HEK293 (cell line): ENCODE measurements at regions not wholly inside any gene's neighbourhood (a gene's known extent, or its start where the extent isn't known, plus 50 kb on each side); places are given as distances from the start of the nearest gene placed in this dataset.

Experiments
- CTCF ChIA-PET: fragments of 350-600 bp; formaldehyde crosslinking; extraction: SDS; loops from one replicate; lab custom pipeline; 2021; ENCODE audit warnings: antibody characterized with exemption; lab: Yijun Ruan, JAX
- POLR2A ChIA-PET: fragments of 300-600 bp; formaldehyde crosslinking; extraction: SDS; loops from one replicate; lab custom pipeline; 2020; ENCODE audit warnings: antibody characterized with exemption, inconsistent platforms; lab: Yijun Ruan, JAX
- H3K27ac ChIP-seq: fragments of 200-500 bp; sonication (Bioruptor generic); 2 replicates; pipeline ENCODE4 v1.5.1; 2014; ENCODE audit warnings: low read depth, low read length, control low read depth, inconsistent platforms; ENCODE audit errors: extremely low read depth
- H3K36me3 ChIP-seq, 2 experiments: fragments of 200-500 bp in 1 of 2; sonication (Bioruptor generic) in 1 of 2; 1 replicate in 1 of 2; 2 replicates in 1 of 2; pipeline ENCODE4 v1.5.1; 2014 to 2017; ENCODE audit warnings: inconsistent platforms in 2 of 2, low read length in 2 of 2; ENCODE audit not compliant: control insufficient read depth in 2 of 2, insufficient read depth in 1 of 2
- H3K4me1 ChIP-seq: fragments of 200-500 bp; sonication (Bioruptor generic); 2 replicates; pipeline ENCODE4 v1.5.1; 2014; ENCODE audit warnings: mild to moderate bottlenecking, low read length, inconsistent platforms; ENCODE audit not compliant: control insufficient read depth, insufficient read depth
- H3K4me3 ChIP-seq: 2 replicates; pipeline ENCODE4 v1.5.1; 2011; ENCODE audit warnings: low read depth, mild to moderate bottlenecking, control low read depth, low read length, moderate library complexity
- H3K9me3 ChIP-seq: fragments of 200-500 bp; sonication (Bioruptor generic); 2 replicates; pipeline ENCODE4 v1.5.1; 2014; ENCODE audit warnings: low read depth, low read length, inconsistent platforms; ENCODE audit not compliant: control insufficient read depth, insufficient read depth
- BCL11B ChIP-seq: fragments of 450-650 bp; formaldehyde crosslinking; IDR thresholded peaks from 2 replicates; pipeline ENCODE4 v1.5.1; 2016; ENCODE audit warnings: low read depth, missing biosample characterization, missing genetic modification characterization
- EGR2 ChIP-seq: fragments of 450-650 bp; formaldehyde crosslinking; IDR thresholded peaks from 2 replicates; pipeline ENCODE4 v1.5.1; 2016; ENCODE audit warnings: low read depth, missing biosample characterization, missing genetic modification characterization
- GLI4 ChIP-seq: fragments of 450-650 bp; formaldehyde crosslinking; IDR thresholded peaks from 2 replicates; pipeline ENCODE4 v1.5.1; 2016; ENCODE audit warnings: missing biosample characterization, missing genetic modification characterization
- GLIS1 ChIP-seq: fragments of 450-650 bp; formaldehyde crosslinking; IDR thresholded peaks from 2 replicates; pipeline ENCODE4 v1.5.1; 2016; ENCODE audit warnings: missing biosample characterization, missing genetic modification characterization
- KLF1 ChIP-seq: fragments of 450-650 bp; formaldehyde crosslinking; IDR thresholded peaks from 2 replicates; pipeline ENCODE4 v1.5.1; 2016; ENCODE audit warnings: missing biosample characterization, missing genetic modification characterization
- KLF16 ChIP-seq: fragments of 450-650 bp; formaldehyde crosslinking; IDR thresholded peaks from 2 replicates; pipeline ENCODE4 v1.5.1; 2017; ENCODE audit warnings: missing biosample characterization, missing genetic modification characterization
- MYNN ChIP-seq: fragments of 450-650 bp; formaldehyde crosslinking; IDR thresholded peaks from 2 replicates; pipeline ENCODE4 v1.5.1; 2016; ENCODE audit warnings: missing biosample characterization, missing genetic modification characterization, borderline replicate concordance
- OVOL3 ChIP-seq: fragments of 450-650 bp; formaldehyde crosslinking; IDR thresholded peaks from 2 replicates; pipeline ENCODE4 v1.5.1; 2016; ENCODE audit warnings: missing biosample characterization, missing genetic modification characterization
- REPIN1 ChIP-seq: fragments of 450-650 bp; formaldehyde crosslinking; IDR thresholded peaks from 2 replicates; pipeline ENCODE4 v1.5.1; 2017; ENCODE audit warnings: missing biosample characterization, missing genetic modification characterization, low read depth
- ZBTB21 ChIP-seq: fragments of 450-650 bp; formaldehyde crosslinking; IDR thresholded peaks from 2 replicates; pipeline ENCODE4 v1.5.1; 2017; ENCODE audit warnings: missing biosample characterization, missing genetic modification characterization
- ZBTB44 ChIP-seq: fragments of 450-650 bp; IDR thresholded peaks from 2 replicates; pipeline ENCODE4 v1.5.1; 2018; ENCODE audit warnings: missing biosample characterization, mild to moderate bottlenecking, missing genetic modification characterization
- ZNF112 ChIP-seq: fragments of 450-650 bp; formaldehyde crosslinking; IDR thresholded peaks from 2 replicates; pipeline ENCODE4 v1.5.0; 2017; ENCODE audit warnings: missing biosample characterization, missing genetic modification characterization
- ZNF132 ChIP-seq: fragments of 450-650 bp; formaldehyde crosslinking; IDR thresholded peaks from 2 replicates; pipeline ENCODE4 v1.5.1; 2017; ENCODE audit warnings: missing biosample characterization, missing genetic modification characterization, borderline replicate concordance
- ZNF146 ChIP-seq: fragments of 450-650 bp; formaldehyde crosslinking; IDR thresholded peaks from 2 replicates; pipeline ENCODE4 v1.5.1; 2016; ENCODE audit warnings: missing biosample characterization, missing genetic modification characterization
- ZNF157 ChIP-seq: fragments of 450-650 bp; formaldehyde crosslinking; IDR thresholded peaks from 2 replicates; pipeline ENCODE4 v1.5.1; 2016; ENCODE audit warnings: missing biosample characterization, missing genetic modification characterization
- ZNF239 ChIP-seq: fragments of 450-650 bp; formaldehyde crosslinking; IDR thresholded peaks from 2 replicates; pipeline ENCODE4 v1.5.1; 2016; ENCODE audit warnings: missing biosample characterization, missing genetic modification characterization
- ZNF350 ChIP-seq: fragments of 450-650 bp; formaldehyde crosslinking; IDR thresholded peaks from 2 replicates; pipeline ENCODE4 v1.5.0; 2017; ENCODE audit warnings: missing biosample characterization, mild to moderate bottlenecking, missing genetic modification characterization
- ZNF426 ChIP-seq: fragments of 450-650 bp; formaldehyde crosslinking; IDR thresholded peaks from 2 replicates; pipeline ENCODE4 v1.5.1; 2017; ENCODE audit warnings: missing biosample characterization, missing genetic modification characterization, mild to moderate bottlenecking, inconsistent platforms, moderate library complexity
- ZNF76 ChIP-seq: fragments of 450-650 bp; formaldehyde crosslinking; IDR thresholded peaks from 2 replicates; pipeline ENCODE4; 2016; ENCODE audit warnings: low read depth, missing biosample characterization, missing genetic modification characterization, borderline replicate concordance
- ZNF785 ChIP-seq: fragments of 450-650 bp; formaldehyde crosslinking; IDR thresholded peaks from 2 replicates; pipeline ENCODE4 v1.5.1; 2016; ENCODE audit warnings: missing biosample characterization, missing genetic modification characterization
- ZSCAN4 ChIP-seq: fragments of 450-650 bp; formaldehyde crosslinking; IDR thresholded peaks from 2 replicates; pipeline ENCODE4 v1.5.1; 2017; ENCODE audit warnings: missing biosample characterization, missing genetic modification characterization
- ZXDB ChIP-seq: fragments of 450-650 bp; formaldehyde crosslinking; IDR thresholded peaks from 2 replicates; pipeline ENCODE4 v1.5.1; 2016; ENCODE audit warnings: missing biosample characterization, missing genetic modification characterization
- TF ChIP-seq, protein P1 (sequence below): fragments of 450-650 bp; formaldehyde crosslinking; IDR thresholded peaks from 2 replicates; pipeline ENCODE4 v1.5.1; 2016; ENCODE audit warnings: missing biosample characterization, missing genetic modification characterization
- TF ChIP-seq, protein P2 (sequence below): sonication (generic); formaldehyde crosslinking; IDR thresholded peaks from 2 replicates; pipeline ENCODE4 v1.8.1; 2022; ENCODE audit warnings: mild to moderate bottlenecking, moderate library complexity, missing genetic modification reagents
- TF ChIP-seq, protein P3 (sequence below): fragments of 450-650 bp; formaldehyde crosslinking; IDR thresholded peaks from 2 replicates; pipeline ENCODE4 v1.5.1; 2016; ENCODE audit warnings: missing biosample characterization, missing genetic modification characterization

GRCh38 chr6:9085709-9086070 lies 650.3 kb upstream of the SLC35B3 start (continued):
- TF ChIP-seq ZBTB44 (tag by site-specific recombination) (no peak), ZNF426 (no peak), EGR2 (tag by site-specific recombination) (no peak), REPIN1 (no peak), ZNF350 (tag by site-specific recombination) (no peak), ZBTB21 (tag by site-specific recombination) (no peak)
- TF ChIP-seq, protein P1, sequence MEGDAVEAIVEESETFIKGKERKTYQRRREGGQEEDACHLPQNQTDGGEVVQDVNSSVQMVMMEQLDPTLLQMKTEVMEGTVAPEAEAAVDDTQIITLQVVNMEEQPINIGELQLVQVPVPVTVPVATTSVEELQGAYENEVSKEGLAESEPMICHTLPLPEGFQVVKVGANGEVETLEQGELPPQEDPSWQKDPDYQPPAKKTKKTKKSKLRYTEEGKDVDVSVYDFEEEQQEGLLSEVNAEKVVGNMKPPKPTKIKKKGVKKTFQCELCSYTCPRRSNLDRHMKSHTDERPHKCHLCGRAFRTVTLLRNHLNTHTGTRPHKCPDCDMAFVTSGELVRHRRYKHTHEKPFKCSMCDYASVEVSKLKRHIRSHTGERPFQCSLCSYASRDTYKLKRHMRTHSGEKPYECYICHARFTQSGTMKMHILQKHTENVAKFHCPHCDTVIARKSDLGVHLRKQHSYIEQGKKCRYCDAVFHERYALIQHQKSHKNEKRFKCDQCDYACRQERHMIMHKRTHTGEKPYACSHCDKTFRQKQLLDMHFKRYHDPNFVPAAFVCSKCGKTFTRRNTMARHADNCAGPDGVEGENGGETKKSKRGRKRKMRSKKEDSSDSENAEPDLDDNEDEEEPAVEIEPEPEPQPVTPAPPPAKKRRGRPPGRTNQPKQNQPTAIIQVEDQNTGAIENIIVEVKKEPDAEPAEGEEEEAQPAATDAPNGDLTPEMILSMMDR (tag by site-specific recombination) = no peak
- TF ChIP-seq, protein P2, sequence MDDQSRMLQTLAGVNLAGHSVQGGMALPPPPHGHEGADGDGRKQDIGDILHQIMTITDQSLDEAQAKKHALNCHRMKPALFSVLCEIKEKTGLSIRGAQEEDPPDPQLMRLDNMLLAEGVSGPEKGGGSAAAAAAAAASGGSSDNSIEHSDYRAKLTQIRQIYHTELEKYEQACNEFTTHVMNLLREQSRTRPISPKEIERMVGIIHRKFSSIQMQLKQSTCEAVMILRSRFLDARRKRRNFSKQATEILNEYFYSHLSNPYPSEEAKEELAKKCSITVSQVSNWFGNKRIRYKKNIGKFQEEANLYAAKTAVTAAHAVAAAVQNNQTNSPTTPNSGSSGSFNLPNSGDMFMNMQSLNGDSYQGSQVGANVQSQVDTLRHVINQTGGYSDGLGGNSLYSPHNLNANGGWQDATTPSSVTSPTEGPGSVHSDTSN (CRISPR knock-in tag) = no peak

DNA sequence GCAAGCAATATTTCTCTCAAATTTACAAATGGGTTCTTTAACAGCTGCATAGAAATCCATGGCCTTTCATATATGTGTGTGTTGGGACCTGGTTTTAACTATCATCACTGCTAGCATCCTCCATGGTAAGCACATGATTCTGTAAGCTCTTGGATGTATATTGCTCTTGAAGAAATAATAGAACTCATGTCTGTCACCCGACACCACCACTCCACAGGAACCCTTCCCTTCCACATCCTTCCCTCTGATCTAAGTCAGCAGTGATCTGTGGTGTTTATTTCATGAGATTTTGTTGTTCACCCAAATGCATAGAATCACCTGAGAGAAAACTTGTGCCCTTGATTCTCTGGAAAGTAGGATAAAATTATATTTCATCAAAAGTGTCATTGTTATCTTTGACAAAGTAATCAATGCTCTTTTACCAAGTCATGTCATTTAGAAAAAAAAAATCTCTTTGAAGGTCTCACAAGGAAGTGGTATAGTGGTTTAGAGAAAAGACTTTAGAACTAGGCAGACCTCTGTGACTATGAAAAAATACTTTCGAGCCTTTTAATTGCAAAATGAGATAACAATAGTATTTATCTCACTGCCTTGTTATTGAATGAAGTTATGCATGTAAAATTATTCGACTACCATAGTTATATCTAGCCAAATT lies 649.8 kb upstream of the SLC35B3 start:
- TF ChIP-seq EGR2 (tag by site-specific recombination) (no peak), ZNF146 (tag by site-specific recombination) (no peak), ZNF76 (tag by site-specific recombination) (no peak), GLI4 (tag by site-specific recombination) (no peak), ZNF239 (tag by site-specific recombination) (no peak), ZXDB (tag by site-specific recombination) (no peak), ZNF132 (no peak), OVOL3 (no peak), ZNF112 (tag by site-specific recombination) (no peak), KLF1 (no peak), ZNF157 (tag by site-specific recombination) (no peak), ZSCAN4 (no peak), GLIS1 (tag by site-specific recombination) (no peak), MYNN (tag by site-specific recombination) (no peak), ZNF785 (tag by site-specific recombination) (no peak), BCL11B (tag by site-specific recombination) (no peak), KLF16 (no peak)
- TF ChIP-seq, protein P2 (CRISPR knock-in tag) = no peak
- TF ChIP-seq, protein P3, sequence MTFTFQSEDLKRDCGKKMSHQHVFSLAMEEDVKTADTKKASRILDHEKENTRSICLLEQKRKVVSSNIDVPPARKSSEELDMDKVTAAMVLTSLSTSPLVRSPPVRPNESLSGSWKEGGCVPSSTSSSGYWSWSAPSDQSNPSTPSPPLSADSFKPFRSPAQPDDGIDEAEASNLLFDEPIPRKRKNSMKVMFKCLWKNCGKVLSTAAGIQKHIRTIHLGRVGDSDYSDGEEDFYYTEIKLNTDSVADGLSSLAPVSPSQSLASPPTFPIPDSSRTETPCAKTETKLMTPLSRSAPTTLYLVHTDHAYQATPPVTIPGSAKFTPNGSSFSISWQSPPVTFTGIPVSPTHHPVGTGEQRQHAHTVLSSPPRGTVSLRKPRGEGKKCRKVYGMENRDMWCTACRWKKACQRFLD (tag by site-specific recombination) = no peak
- POLR2A ChIA-PET = no interaction called here
- CTCF ChIA-PET = no interaction called here
- Histone ChIP-seq H3K4me3 (no peak overlapping the region), H3K4me1 (no peaks in the 10 kb centered on the region), H3K36me3 (no peaks in the 10 kb centered on the region), H3K9me3 (no peaks in the 10 kb centered on the region), H3K27ac (no peak overlapping the region)
